ENCODE measurements at regions not wholly inside any gene's neighbourhood (a gene's known extent, or its start where the extent isn't known, plus 50 kb on each side); places are given as distances from the start of the nearest gene placed in this dataset.

GRCh38 chr4:81634766-81635549 is 163.3 kb upstream of the RASGEF1B start:
- H3K27me3 ChIP-seq (replicated peaks; ENCODE audit: insufficient read depth) = no peaks in the 10 kb centered on the region
- H3K36me3 ChIP-seq = no peaks in the 10 kb centered on the region
- no peak for TF ChIP-seq CTCF (IDR thresholded peaks at IDR 0.05)
- H3K27ac ChIP-seq = no peak overlapping the region
- H3K4me3 ChIP-seq = no peak overlapping the region
- DNase-seq (ENCODE audit: low spot score) = no peak
- H3K9me3 ChIP-seq = no peaks in the 10 kb centered on the region
- no peak for ATAC-seq (ENCODE audit: insufficient number of reproducible peaks, low FRiP score, low read depth)
- H3K4me1 ChIP-seq (ENCODE audit: control insufficient read depth in 1 of 2, low read depth in 2 of 2) = peaks cover 3 to 8% of the 10 kb centered on the region in 2 donors

GRCh38 chr4:81634165-81634564 is 162.5 kb upstream of the RASGEF1B start:
- TF ChIP-seq CTCF (IDR thresholded peaks at IDR 0.05) = no peak
- no peak for DNase-seq (ENCODE audit: low spot score)
- no peak for ATAC-seq (ENCODE audit: insufficient number of reproducible peaks, low FRiP score, low read depth)
- no peaks in the 10 kb centered on the region for H3K36me3 ChIP-seq
- H3K4me1 ChIP-seq (ENCODE audit: control insufficient read depth in 1 of 2, low read depth in 2 of 2) = peaks cover 3 to 8% of the 10 kb centered on the region in 2 donors
- H3K9me3 ChIP-seq = no peaks in the 10 kb centered on the region
- no peaks in the 10 kb centered on the region for H3K27me3 ChIP-seq (replicated peaks; ENCODE audit: insufficient read depth)
- H3K4me3 ChIP-seq = no peak overlapping the region
- no peak overlapping the region for H3K27ac ChIP-seq

- no peaks in the 10 kb centered on the region for H3K9me3 ChIP-seq
- DNase-seq (ENCODE audit: low spot score) = no peak
- ATAC-seq (ENCODE audit: insufficient number of reproducible peaks, low FRiP score, low read depth) = no peak
- peaks cover 3 to 8% of the 10 kb centered on the region in 2 donors for H3K4me1 ChIP-seq (ENCODE audit: control insufficient read depth in 1 of 2, low read depth in 2 of 2)
- no peak overlapping the region for H3K4me3 ChIP-seq
- no peak for TF ChIP-seq CTCF (IDR thresholded peaks at IDR 0.05)
- H3K36me3 ChIP-seq = no peaks in the 10 kb centered on the region
- H3K27ac ChIP-seq = no peak overlapping the region
- H3K27me3 ChIP-seq (replicated peaks; ENCODE audit: insufficient read depth) = no peaks in the 10 kb centered on the region
Measured at GRCh38 chr4:81632581-81633299, 161.0 kb upstream of the RASGEF1B start.

- H3K4me3 ChIP-seq = no peak overlapping the region
- no peak overlapping the region for H3K27ac ChIP-seq
- DNase-seq (ENCODE audit: low spot score) (no peak), ATAC-seq (ENCODE audit: insufficient number of reproducible peaks, low FRiP score, low read depth) (peak; percentile 74)
- no peaks in the 10 kb centered on the region for H3K27me3 ChIP-seq (replicated peaks; ENCODE audit: insufficient read depth)
- peaks cover 3 to 8% of the 10 kb centered on the region in 2 donors for H3K4me1 ChIP-seq (ENCODE audit: control insufficient read depth in 1 of 2, low read depth in 2 of 2)
- no peak for TF ChIP-seq CTCF (IDR thresholded peaks at IDR 0.05)
- no peaks in the 10 kb centered on the region for H3K36me3 ChIP-seq
- no peaks in the 10 kb centered on the region for H3K9me3 ChIP-seq
Measured at GRCh38 chr4:81631958-81632441, 160.3 kb upstream of the RASGEF1B start.

GRCh38 chr4:81629366-81629765 is 157.7 kb upstream of the RASGEF1B start:
- Histone ChIP-seq H3K9me3 (no peaks in the 10 kb centered on the region), H3K27me3 (replicated peaks; ENCODE audit: insufficient read depth) (no peaks in the 10 kb centered on the region), H3K4me3 (no peak overlapping the region), H3K36me3 (no peaks in the 10 kb centered on the region), H3K4me1 (ENCODE audit: control insufficient read depth in 1 of 2, low read depth in 2 of 2) (peaks cover 0 to 8% of the 10 kb centered on the region in 2 donors), H3K27ac (no peak overlapping the region)
- DNase-seq (ENCODE audit: low spot score) (no peak), ATAC-seq (ENCODE audit: insufficient number of reproducible peaks, low FRiP score, low read depth) (no peak)
- TF ChIP-seq CTCF (IDR thresholded peaks at IDR 0.05) = no peak

Data from thoracic aorta (tissue), 2 donors.